Activated naive CD4-positive, alpha-beta T cell treated with anti-CD3 and anti-CD28 coated beads, Interleukin-2, amount 50 U/mL, for 72 hours (primary cell): ENCODE measurements at regions not wholly inside any gene's neighbourhood (a gene's known extent, or its start where the extent isn't known, plus 50 kb on each side); places are given as distances from the start of the nearest gene placed in this dataset.
"Not testable (repeated sequence)": the region's sequence is repeated elsewhere in the genome, so short reads cannot be mapped to it uniquely, and the experiment has no call there.

Experiments
- ATAC-seq, 2 donors: fragments of 150-1000 bp; cut with Tn5 transposase; 2 replicates each; pipeline ENCODE4 v1.10.0; 2021; ENCODE audit warnings: mild to moderate bottlenecking in 2 of 2, moderate library complexity in 2 of 2
- DNase-seq, 2 donors: peaks; one replicate each; pipeline ENCODE4 v3.0.0; 2021 to 2022; ENCODE audit warnings: low spot score in 2 of 2
- H3K27ac Mint-ChIP-seq, 2 donors: one replicate each; pipeline ENCODE4 v1.8.0; 2022; ENCODE audit warnings: mild to moderate bottlenecking in 2 of 2, mixed read lengths in 2 of 2
- H3K36me3 Mint-ChIP-seq, 2 donors: one replicate each; pipeline ENCODE4 v1.8.0; 2022; ENCODE audit warnings: mixed read lengths in 2 of 2
- H3K9me3 Mint-ChIP-seq, 2 donors: one replicate each; pipeline ENCODE4 v1.8.0; 2022; ENCODE audit warnings: mixed read lengths in 2 of 2

DNA sequence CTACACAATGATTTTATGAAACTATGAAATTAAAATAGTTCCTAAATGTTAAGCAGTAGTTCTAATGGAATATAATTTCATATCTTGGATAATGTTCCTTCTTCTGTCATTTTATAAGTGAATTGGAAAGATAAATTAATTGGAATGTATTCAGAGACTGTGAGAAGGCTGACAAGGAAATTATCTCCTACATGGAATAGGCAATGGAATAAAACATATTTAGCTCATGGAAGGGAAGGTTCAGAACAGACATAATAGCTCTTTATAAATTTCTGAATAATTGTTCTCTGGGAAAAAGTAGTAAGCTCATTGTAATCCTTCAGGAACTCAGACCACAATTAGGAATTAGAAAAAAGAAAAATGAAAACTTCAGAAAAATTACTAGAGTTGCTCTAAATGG, 1172.3 kb upstream of the SORCS1 start:
- ATAC-seq = no peak
- no peak for DNase-seq
- Mint-ChIP-seq H3K27ac (no peak overlapping the region), H3K36me3 (no peaks in the 10 kb centered on the region), H3K9me3 (peaks cover 5 to 15% of the 10 kb centered on the region in 2 donors)

DNA sequence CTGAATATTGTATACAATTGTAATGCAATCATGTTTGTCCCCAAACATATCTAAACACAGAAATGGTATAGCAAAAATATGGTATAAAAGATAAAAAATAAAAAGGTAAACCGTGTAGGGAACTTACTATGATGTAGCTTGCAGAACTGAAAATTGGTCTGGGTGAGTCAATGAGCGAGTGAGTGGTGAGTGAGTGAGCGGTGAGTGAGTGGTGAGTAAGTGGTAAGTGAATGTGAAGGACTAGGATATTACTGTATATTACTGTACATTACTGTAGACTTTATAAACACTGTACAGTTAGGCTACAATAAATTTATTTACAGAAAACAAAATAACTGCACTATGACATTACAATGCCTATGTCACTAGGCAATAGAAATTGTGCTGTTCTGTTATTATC, 1163.2 kb upstream of the SORCS1 start:
- no peak overlapping the region for H3K27ac Mint-ChIP-seq
- ATAC-seq (no peak), DNase-seq (no peak)

DNA sequence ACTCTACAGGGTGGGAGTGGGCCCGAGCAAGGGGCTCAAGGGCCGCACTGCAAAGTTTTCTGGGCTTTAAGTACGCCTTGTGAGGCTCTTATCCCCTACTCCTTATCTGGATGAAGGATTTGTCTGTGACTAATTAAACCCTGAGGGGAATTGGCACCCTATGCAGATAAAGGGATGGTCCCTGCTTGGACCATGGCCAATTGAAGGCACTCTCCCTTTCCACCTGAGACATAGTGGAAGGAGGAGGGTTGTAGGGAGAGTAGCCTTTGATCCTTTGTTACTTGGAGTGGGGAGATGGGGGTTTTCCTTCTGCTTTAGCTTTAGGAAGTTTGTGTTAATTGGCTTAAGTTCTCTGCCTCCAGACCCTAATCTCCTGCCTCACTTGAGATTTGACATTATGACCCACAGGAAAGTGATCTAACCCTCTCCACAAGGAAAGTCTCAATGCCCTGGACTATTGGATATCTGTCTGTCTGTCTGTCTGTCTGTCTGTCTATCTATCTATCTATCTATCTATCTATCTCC, 1158.8 kb upstream of the SORCS1 start:
- DNase-seq = no peak
- Mint-ChIP-seq H3K27ac (no peak overlapping the region), H3K9me3 (peaks cover 11 to 21% of the 10 kb centered on the region in 2 donors), H3K36me3 (no peaks in the 10 kb centered on the region)
- no peak for ATAC-seq

More for the DNA sequence above, 1163.2 kb upstream of the SORCS1 start:
- H3K9me3 Mint-ChIP-seq = peaks cover 9 to 17% of the 10 kb centered on the region in 2 donors
- no peaks in the 10 kb centered on the region for H3K36me3 Mint-ChIP-seq

GRCh38 chr10:108319434-108320222, 1155.1 kb upstream of the SORCS1 start:
- DNase-seq = no peak
- Mint-ChIP-seq H3K36me3 (no peaks in the 10 kb centered on the region), H3K27ac (no peak overlapping the region), H3K9me3 (peaks cover 6 to 12% of the 10 kb centered on the region in 2 donors)
- no peak for ATAC-seq

DNA sequence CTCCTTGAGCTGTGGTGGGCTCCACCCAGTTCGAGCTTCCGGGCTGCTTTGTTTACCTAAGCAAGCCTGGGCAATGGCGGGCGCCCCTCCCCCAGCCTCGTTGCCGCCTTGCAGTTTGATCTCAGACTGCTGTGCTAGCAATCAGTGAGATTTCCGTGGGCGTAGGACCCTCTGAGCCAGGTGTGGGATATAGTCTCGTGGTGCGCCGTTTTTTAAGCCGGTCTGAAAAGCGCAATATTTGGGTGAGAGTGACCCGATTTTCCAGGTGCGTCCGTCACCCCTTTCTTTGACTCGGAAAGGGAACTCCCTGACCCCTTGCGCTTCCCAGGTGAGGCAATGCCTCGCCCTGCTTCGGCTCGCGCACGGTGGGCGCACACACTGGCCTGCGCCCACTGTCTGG, 1151.1 kb upstream of the SORCS1 start:
- H3K9me3 Mint-ChIP-seq, H3K36me3 Mint-ChIP-seq, H3K27ac Mint-ChIP-seq, DNase-seq, ATAC-seq: not testable (repeated sequence)

DNA sequence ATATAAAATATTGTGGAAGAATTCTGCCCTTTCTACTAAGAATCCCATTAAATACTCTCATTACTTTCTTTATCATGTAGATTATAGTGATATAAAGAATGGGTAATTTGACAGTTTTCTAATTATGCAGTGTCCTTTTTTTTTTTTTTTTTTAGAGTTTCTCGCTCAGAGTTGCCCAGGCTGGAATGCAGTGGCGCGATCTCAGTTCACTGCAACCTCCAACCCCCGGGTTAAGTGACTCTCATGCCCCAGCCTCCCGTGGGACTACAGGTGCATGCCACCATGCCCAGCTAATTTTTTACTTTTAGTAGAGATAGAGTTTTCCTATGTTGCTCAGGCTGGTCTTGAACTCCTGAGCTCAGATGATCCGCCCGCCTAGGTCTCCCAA, 1143.4 kb upstream of the SORCS1 start:
- DNase-seq (no peak), ATAC-seq (no peak)
- Mint-ChIP-seq H3K27ac (no peak overlapping the region), H3K9me3 (peaks cover 11 to 18% of the 10 kb centered on the region in 2 donors), H3K36me3 (no peaks in the 10 kb centered on the region)

DNA sequence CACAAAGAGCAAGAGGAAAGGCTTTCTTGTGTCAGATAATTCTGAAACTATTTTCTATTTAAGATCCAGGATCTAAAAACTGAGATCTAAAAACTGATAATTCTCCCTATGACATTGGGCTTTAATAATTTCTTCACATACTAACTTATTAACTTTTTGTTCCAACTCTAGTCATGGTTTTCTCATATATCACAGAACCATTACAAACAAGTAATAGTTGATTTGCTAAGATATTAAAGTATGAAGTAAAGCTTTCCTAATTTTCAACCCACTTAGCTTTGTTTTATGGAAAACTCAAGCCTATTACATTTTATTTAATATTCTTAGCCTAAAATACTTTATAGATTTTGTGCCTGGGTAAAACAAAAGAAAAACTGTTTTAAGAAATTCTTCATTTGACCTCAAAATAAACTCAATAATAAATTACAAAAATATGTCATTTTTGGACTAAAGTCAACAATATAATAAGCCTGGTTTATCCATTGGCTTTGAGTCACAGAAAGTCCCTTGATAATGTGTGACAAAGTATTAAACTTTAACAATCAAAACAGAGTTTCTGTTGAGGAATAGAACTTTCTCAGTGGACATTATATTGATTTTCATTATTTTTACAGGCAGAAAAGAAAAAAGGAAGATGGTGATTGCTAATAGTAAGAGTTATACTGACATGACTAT, 1142.9 kb upstream of the SORCS1 start:
- no peak for DNase-seq
- ATAC-seq = no peak
- peaks cover 0 to 3% of the 10 kb centered on the region in 2 donors for H3K36me3 Mint-ChIP-seq
- no peak overlapping the region for H3K27ac Mint-ChIP-seq
- H3K9me3 Mint-ChIP-seq = peaks cover 14 to 22% of the 10 kb centered on the region in 2 donors

DNA sequence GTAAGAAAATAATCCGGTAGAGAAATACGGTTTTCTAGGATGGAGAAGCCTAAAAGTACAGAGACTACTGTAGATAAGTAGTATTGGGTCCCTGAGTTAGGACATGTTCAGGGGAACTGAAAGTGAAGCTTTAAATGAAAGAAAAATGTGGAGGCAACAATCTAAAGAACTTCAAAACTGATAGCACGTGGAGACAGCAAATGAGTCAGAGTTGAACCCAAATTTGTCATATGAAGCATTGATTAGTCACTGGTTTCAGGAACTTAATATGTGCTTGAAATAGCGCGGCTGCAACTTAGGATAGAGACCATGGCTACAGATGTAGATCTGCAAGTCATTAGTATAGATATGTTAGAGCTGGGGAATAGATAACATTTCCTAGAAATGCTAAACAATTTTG, 1138.6 kb upstream of the SORCS1 start:
- Mint-ChIP-seq H3K27ac (no peak overlapping the region), H3K36me3 (peaks cover 0 to 5% of the 10 kb centered on the region in 2 donors), H3K9me3 (peaks cover 20 to 31% of the 10 kb centered on the region in 2 donors)

GRCh38 chr10:108301002-108301401, 1136.5 kb upstream of the SORCS1 start:
- Mint-ChIP-seq H3K36me3 (peaks cover 0 to 5% of the 10 kb centered on the region in 2 donors), H3K27ac (no peak overlapping the region), H3K9me3 (peaks cover 20 to 31% of the 10 kb centered on the region in 2 donors)
- DNase-seq (no peak), ATAC-seq (no peak)

More for the DNA sequence above, 1138.6 kb upstream of the SORCS1 start:
- no peak for DNase-seq
- peak in 1 of 2 donors; percentile 48 for ATAC-seq

- no peak overlapping the region for H3K27ac Mint-ChIP-seq
- DNase-seq = no peak
- H3K36me3 Mint-ChIP-seq = no peaks in the 10 kb centered on the region
- peaks cover 18 to 20% of the 10 kb centered on the region in 2 donors for H3K9me3 Mint-ChIP-seq
- ATAC-seq = no peak
Measured at GRCh38 chr10:108290823-108291222, 1126.3 kb upstream of the SORCS1 start.

GRCh38 chr10:108275895-108276685, 1111.6 kb upstream of the SORCS1 start:
- ATAC-seq (no peak), DNase-seq (no peak)
- peaks cover 15 to 24% of the 10 kb centered on the region in 2 donors for H3K9me3 Mint-ChIP-seq
- no peak overlapping the region for H3K27ac Mint-ChIP-seq
- peaks cover 0 to 6% of the 10 kb centered on the region in 2 donors for H3K36me3 Mint-ChIP-seq

DNA sequence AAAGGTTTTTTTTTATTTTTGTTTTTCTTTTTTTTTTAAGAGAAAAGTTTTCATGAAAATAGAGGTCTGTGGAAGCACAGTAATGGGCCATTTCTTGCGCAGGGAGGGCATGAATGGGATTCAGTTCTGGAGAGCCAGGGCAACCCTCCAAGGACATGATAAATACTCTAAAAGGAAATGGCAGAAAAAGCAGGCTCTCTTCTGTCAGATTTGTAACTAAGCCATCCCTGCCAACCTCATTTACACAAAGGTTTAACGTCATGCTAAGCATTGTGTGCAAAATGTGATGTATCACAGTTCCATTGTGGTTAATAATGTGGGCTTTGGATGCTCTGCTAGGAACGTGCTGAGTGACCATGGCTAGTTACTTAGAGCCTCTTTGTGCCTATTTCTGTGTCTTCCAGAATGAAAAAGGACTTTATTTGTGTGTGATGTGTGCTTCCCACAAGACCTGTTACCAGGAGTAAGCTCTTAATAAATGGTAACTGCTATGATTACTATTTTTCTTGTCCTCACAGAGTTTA, 1095.9 kb upstream of the SORCS1 start:
- Mint-ChIP-seq H3K36me3 (no peaks in the 10 kb centered on the region), H3K9me3 (peaks cover 0 to 4% of the 10 kb centered on the region in 2 donors), H3K27ac (no peak overlapping the region)
- DNase-seq (no peak), ATAC-seq (no peak)

- H3K27ac Mint-ChIP-seq = no peak overlapping the region
- H3K9me3 Mint-ChIP-seq = peaks cover 9 to 10% of the 10 kb centered on the region in 2 donors
- ATAC-seq (no peak), DNase-seq (no peak)
- no peaks in the 10 kb centered on the region for H3K36me3 Mint-ChIP-seq
Measured at GRCh38 chr10:108254089-108254488, 1089.6 kb upstream of the SORCS1 start.

DNA sequence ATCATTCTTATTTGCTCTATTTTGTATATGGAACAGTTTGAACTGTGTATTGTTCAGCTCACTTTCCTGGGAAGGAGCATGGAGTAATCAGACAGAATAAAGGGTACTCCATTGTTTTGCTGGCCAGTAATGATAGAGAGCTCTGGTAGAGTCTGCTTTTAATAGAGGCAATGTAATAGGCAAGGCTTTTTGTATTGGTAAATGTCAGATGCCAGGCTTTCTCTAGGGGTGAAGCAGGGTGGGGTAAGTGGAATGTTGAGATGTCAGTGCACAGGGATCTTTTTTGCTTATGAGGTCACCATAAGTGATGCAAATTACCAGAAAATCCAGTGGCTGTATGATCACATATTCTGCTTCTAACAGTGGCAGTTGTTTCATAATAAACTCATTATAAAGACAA, 1088.3 kb upstream of the SORCS1 start:
- Mint-ChIP-seq H3K27ac (no peak overlapping the region), H3K36me3 (no peaks in the 10 kb centered on the region), H3K9me3 (peaks cover 9 to 10% of the 10 kb centered on the region in 2 donors)
- ATAC-seq (no peak), DNase-seq (no peak)

- peaks cover 14 to 15% of the 10 kb centered on the region in 2 donors for H3K9me3 Mint-ChIP-seq
- no peak for ATAC-seq
- H3K27ac Mint-ChIP-seq = no peak overlapping the region
- DNase-seq = no peak
- no peaks in the 10 kb centered on the region for H3K36me3 Mint-ChIP-seq
Measured at GRCh38 chr10:108250936-108251620, 1086.6 kb upstream of the SORCS1 start.

GRCh38 chr10:108249940-108250339, 1085.4 kb upstream of the SORCS1 start:
- no peak for DNase-seq
- Mint-ChIP-seq H3K9me3 (peaks cover 14 to 15% of the 10 kb centered on the region in 2 donors), H3K27ac (no peak overlapping the region)

More at GRCh38 chr10:108249940-108250339, 1085.4 kb upstream of the SORCS1 start:
- ATAC-seq = no peak
- no peaks in the 10 kb centered on the region for H3K36me3 Mint-ChIP-seq
